IgD-negative memory B cell (primary cell): ENCODE measurements at regions not wholly inside any gene's neighbourhood (a gene's known extent, or its start where the extent isn't known, plus 50 kb on each side); places are given as distances from the start of the nearest gene placed in this dataset.
"Not testable (repeated sequence)": the region's sequence is repeated elsewhere in the genome, so short reads cannot be mapped to it uniquely, and the experiment has no call there.

Experiments used
- H3K27ac Mint-ChIP-seq, 3 donors: one replicate each; pipeline ENCODE4 v1.8.0; 2020 to 2022; ENCODE audit warnings: mild to moderate bottlenecking in 3 of 3, mixed read lengths in 3 of 3, moderate library complexity in 1 of 3
- H3K27me3 Mint-ChIP-seq: one replicate; pipeline ENCODE4 v1.8.0; 2021; ENCODE audit warnings: mixed read lengths
- H3K36me3 Mint-ChIP-seq: one replicate; pipeline ENCODE4 v1.8.0; 2020; ENCODE audit warnings: mild to moderate bottlenecking, mixed read lengths
- H3K4me1 Mint-ChIP-seq, 3 donors: one replicate each; pipeline ENCODE4 v1.8.0; 2020 to 2022; ENCODE audit warnings: mixed read lengths in 3 of 3, mild to moderate bottlenecking in 1 of 3
- H3K4me3 Mint-ChIP-seq, 4 donors: one replicate each; pipeline ENCODE4 v1.8.0; 2020 to 2022; ENCODE audit warnings: mild to moderate bottlenecking in 4 of 4, mixed read lengths in 4 of 4, moderate library complexity in 3 of 4
- H3K9me3 Mint-ChIP-seq, 3 donors: one replicate each; pipeline ENCODE4 v1.8.0; 2020 to 2021; ENCODE audit warnings: mixed read lengths in 3 of 3, mild to moderate bottlenecking in 1 of 3

DNA sequence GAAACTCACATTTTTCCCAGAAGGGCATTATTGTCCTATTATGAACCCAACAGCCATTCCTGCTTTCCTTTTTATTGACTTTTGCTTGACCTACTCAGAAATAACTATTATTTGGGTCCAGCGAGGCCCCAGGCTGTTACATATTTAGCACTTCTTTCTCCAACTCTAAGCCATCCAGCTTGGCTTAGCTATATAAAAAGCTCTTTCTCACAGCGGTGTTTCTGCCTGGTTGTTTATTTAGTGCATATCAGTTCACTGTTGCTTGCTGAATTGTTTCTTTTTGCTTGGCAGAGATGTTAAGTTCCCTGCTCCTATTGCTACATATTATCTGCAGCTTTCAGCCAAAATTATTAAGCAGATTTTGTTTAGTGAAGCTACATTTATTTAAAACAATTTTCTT, 1156.8 kb upstream of the SEMA6A start:
- Mint-ChIP-seq H3K27me3 (no peaks in the 10 kb centered on the region), H3K4me1 (no peaks in the 10 kb centered on the region), H3K4me3 (no peak overlapping the region), H3K27ac (no peak overlapping the region), H3K36me3 (no peaks in the 10 kb centered on the region), H3K9me3 (peaks cover 0 to 4% (median 3%) of the 10 kb centered on the region in 3 donors)

GRCh38 chr5:117720784-117721183, 1146.2 kb upstream of the SEMA6A start:
- not testable (repeated sequence) for H3K4me3 Mint-ChIP-seq, H3K27me3 Mint-ChIP-seq, H3K36me3 Mint-ChIP-seq, H3K27ac Mint-ChIP-seq, H3K4me1 Mint-ChIP-seq
- peaks cover 1 to 12% (median 3%) of the 10 kb centered on the region in 3 donors for H3K9me3 Mint-ChIP-seq

DNA sequence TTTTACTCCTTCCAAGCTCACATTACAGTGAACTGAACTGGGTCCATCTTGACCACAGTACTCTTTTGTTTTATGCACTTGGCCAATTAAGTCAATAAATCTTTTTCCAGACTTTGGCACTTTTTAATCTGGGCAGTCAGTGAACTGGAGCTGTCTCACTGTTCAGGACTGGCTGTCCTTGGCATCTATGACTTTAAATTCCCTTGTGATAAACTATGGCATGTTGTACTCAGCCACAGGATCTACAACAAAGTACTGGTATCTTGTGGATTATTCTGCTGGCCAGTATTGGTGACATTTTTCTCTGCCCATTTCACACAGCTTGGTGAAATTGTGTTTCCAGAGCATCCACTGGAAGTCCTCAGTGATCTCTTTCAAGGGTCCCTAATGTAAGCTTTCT, 1144.8 kb upstream of the SEMA6A start:
- Mint-ChIP-seq H3K4me1 (no peaks in the 10 kb centered on the region), H3K27ac (no peak overlapping the region), H3K4me3 (no peak overlapping the region), H3K9me3 (peaks cover 6 to 12% (median 6%) of the 10 kb centered on the region in 3 donors), H3K36me3 (no peaks in the 10 kb centered on the region), H3K27me3 (no peaks in the 10 kb centered on the region)

DNA sequence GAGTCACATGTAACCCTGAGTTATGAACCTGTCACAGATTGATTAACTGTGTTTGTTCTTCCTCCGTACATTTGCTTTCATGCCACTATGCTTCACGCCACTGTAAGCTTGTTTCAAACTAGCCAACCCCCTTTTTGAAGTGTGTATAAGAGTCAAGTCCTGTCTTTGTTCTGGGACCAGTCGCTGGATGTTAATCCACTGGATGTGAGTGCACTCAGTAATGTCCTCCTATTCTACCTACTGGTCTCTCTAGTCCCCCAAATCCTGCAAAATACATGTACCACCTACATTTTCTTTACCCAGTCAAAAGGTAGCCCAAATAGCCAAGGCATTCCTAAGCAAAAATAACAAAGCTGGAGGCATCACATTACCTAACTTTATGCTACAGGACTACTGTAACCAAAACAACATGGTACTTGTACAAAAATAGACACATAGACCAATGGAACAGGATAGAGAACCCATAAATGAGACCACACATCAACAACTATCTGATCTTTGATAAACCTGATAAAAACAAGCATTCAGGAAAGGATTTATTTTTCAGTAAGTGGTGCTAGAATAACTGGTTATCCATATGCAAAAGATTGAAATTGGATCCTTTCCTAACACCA, 1139.1 kb upstream of the SEMA6A start:
- no peaks in the 10 kb centered on the region for H3K27me3 Mint-ChIP-seq
- H3K27ac Mint-ChIP-seq, result no peak overlapping the region
- peaks cover 2% of the 10 kb centered on the region for H3K36me3 Mint-ChIP-seq
- H3K4me1 Mint-ChIP-seq, result no peaks in the 10 kb centered on the region
- no peak overlapping the region for H3K4me3 Mint-ChIP-seq
- peaks cover 8 to 32% (median 16%) of the 10 kb centered on the region in 3 donors for H3K9me3 Mint-ChIP-seq

GRCh38 chr5:117701062-117701461, 1126.4 kb upstream of the SEMA6A start:
- H3K4me3 Mint-ChIP-seq, result no peak overlapping the region
- no peaks in the 10 kb centered on the region for H3K27me3 Mint-ChIP-seq
- H3K36me3 Mint-ChIP-seq, result no peaks in the 10 kb centered on the region
- peaks cover 0 to 4% (median 2%) of the 10 kb centered on the region in 3 donors for H3K9me3 Mint-ChIP-seq
- no peaks in the 10 kb centered on the region for H3K4me1 Mint-ChIP-seq
- H3K27ac Mint-ChIP-seq, result no peak overlapping the region

DNA sequence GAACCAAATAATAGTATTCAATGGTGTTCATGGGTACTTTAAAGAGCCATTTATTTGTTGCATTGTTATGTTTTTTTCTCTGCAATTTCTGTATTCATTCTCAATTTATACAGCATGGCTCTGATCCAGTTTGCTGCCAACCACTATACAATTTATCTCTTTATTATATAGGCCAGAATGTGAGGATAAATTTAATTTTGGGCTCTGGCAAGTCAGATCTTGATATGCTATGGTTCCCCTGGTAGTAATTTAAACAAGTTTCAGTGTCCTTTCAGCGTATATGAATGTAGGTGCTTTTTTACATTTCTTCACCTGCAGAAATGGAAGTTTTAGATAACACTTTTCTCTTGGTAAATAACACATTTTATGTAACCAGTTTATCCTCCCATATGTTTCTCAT, 1118.0 kb upstream of the SEMA6A start:
- H3K4me1 Mint-ChIP-seq, result no peaks in the 10 kb centered on the region
- H3K4me3 Mint-ChIP-seq, result no peak overlapping the region
- H3K9me3 Mint-ChIP-seq, result peaks cover 0 to 5% (median 0%) of the 10 kb centered on the region in 3 donors
- no peaks in the 10 kb centered on the region for H3K36me3 Mint-ChIP-seq
- no peak overlapping the region for H3K27ac Mint-ChIP-seq
- no peaks in the 10 kb centered on the region for H3K27me3 Mint-ChIP-seq

DNA sequence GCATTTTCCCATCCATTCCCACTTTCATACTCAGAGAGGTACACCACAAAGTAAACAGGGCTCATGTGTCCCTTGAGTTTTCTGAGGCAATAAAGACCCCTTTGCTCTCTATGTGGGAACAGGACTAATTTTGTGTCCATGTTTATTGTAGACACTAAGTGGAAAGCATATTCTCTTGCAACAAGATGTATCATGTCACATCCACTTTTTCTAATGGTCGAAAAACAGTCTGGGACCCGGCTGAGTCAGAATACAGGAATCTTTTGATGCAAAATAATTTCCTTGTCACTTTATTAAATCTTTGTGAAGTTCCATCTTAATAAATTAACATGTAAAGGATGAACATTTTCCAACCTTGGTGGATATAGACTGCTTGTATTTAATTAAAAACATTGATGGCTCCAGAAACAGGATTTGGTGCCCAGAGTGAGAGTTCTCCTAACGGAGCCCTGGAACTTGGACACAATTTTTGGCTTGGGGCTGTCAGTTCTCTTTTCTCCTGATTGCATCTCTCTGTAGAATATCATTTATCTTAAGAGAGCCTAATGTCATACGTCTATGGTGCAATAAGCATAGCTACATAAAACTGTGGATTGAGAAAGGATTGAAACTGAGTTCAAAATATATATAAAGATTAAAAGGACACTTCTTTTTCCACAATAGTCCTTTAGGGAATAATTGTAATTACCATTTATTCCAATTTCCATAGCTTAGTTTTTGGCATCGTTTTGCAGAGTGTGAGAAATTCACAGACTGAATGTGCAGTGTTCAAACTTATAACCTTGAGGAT, 1116.7 kb upstream of the SEMA6A start:
- Mint-ChIP-seq H3K9me3 (peaks cover 0 to 5% (median 0%) of the 10 kb centered on the region in 3 donors), H3K27ac (no peak overlapping the region), H3K4me3 (no peak overlapping the region), H3K36me3 (no peaks in the 10 kb centered on the region), H3K4me1 (no peaks in the 10 kb centered on the region), H3K27me3 (no peaks in the 10 kb centered on the region)

- H3K4me3 Mint-ChIP-seq, result no peak overlapping the region
- H3K9me3 Mint-ChIP-seq, result peaks cover 0 to 5% (median 0%) of the 10 kb centered on the region in 3 donors
- H3K27ac Mint-ChIP-seq, result no peak overlapping the region
- H3K36me3 Mint-ChIP-seq, result no peaks in the 10 kb centered on the region
- no peaks in the 10 kb centered on the region for H3K27me3 Mint-ChIP-seq
- H3K4me1 Mint-ChIP-seq, result no peaks in the 10 kb centered on the region
Observed at GRCh38 chr5:117690612-117691011, 1116.0 kb upstream of the SEMA6A start.

DNA sequence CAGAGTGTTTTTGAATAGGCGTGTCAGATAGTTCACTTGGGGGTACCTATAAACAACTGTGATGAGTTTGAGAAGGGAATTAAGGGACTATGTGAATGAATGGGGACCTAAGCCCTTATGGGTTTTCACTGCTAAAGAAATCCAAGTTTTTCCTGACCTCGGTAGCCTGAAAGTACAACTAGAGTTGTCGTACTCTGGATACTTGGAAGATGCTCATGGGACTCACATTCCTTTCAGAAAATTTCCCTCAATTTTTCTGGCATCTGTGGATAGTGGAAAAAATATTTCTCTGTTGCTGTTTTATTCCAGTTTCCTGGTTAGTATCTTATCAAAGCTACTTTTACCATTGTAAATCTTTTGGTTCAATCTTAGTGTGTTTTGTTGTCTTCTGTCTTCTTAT, 1112.3 kb upstream of the SEMA6A start:
- H3K9me3 Mint-ChIP-seq, result peaks cover 0 to 5% (median 2%) of the 10 kb centered on the region in 3 donors
- H3K27ac Mint-ChIP-seq, result no peak overlapping the region
- H3K36me3 Mint-ChIP-seq, result no peaks in the 10 kb centered on the region
- H3K27me3 Mint-ChIP-seq, result no peaks in the 10 kb centered on the region
- no peak overlapping the region for H3K4me3 Mint-ChIP-seq
- no peaks in the 10 kb centered on the region for H3K4me1 Mint-ChIP-seq

DNA sequence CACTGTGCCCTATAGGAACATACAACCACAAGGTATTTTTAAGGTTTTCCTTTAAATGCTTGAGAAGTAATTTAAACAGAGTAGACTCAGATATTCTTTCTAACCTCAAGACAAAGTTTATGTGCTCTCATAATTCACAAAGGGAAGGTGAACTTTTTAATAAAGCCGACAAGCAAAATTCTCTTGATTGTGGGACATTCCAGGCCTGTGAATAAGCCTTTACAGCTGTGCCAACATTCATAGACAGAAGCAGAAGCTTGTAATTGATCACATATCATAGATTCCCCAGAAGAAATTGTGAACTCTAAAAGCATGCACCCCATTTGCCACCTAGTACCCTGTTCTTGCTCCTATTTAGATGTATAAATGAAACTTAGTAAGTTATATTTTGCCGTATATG, 1107.8 kb upstream of the SEMA6A start:
- H3K4me1 Mint-ChIP-seq, result peaks cover 0 to 3% (median 0%) of the 10 kb centered on the region in 3 donors
- no peak overlapping the region for H3K27ac Mint-ChIP-seq
- H3K9me3 Mint-ChIP-seq, result peaks cover 0 to 2% (median 0%) of the 10 kb centered on the region in 3 donors
- H3K36me3 Mint-ChIP-seq, result no peaks in the 10 kb centered on the region
- H3K4me3 Mint-ChIP-seq, result no peak overlapping the region
- peaks cover 2% of the 10 kb centered on the region for H3K27me3 Mint-ChIP-seq

DNA sequence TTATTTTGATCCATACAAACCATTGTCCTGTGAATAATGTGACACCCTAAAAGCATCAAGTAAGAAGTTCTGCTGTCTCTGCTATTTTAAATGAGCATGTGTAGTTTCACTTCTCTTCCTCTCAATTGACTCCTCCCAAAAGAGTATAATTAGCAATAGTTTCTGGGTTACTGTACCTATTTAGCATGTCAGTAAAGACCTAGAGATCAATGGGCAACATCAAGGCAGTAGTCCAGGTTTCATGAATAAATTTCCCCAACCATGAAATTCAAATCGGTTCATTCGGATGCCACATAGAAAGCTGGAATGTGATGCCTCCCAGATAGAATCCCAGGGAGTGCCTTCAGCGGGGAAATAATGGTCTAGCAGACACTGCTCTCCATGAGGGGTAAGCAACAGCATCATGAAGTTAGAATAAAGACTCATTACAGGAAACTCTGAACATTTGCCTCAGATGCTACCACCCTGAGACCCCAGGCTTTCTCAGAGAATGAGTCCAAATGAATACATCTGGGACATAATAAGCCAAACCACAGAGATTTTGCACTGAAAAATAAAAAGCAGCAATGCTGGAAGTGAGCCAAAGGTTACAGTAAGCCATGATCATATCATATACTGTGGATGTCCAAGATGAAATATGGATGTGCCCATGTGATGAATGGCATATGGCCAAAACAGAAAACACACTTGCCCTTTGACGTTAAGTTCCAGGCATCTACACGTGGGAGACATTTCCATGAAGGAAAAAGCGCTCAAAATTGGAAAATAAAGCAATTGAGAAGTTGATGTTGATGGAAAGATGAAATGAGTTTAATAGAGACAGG, 1107.0 kb upstream of the SEMA6A start:
- Mint-ChIP-seq H3K36me3 (no peaks in the 10 kb centered on the region), H3K4me1 (peaks cover 0 to 3% (median 0%) of the 10 kb centered on the region in 3 donors), H3K9me3 (peaks cover 0 to 2% (median 0%) of the 10 kb centered on the region in 3 donors), H3K27me3 (peaks cover 2% of the 10 kb centered on the region), H3K27ac (no peak overlapping the region), H3K4me3 (no peak overlapping the region)

GRCh38 chr5:117680426-117680825, 1105.8 kb upstream of the SEMA6A start:
- H3K27me3 Mint-ChIP-seq, result peaks cover 2% of the 10 kb centered on the region
- peaks cover 0 to 3% (median 0%) of the 10 kb centered on the region in 3 donors for H3K4me1 Mint-ChIP-seq
- no peak overlapping the region for H3K4me3 Mint-ChIP-seq
- peaks cover 0 to 2% (median 2%) of the 10 kb centered on the region in 3 donors for H3K9me3 Mint-ChIP-seq
- no peak overlapping the region for H3K27ac Mint-ChIP-seq
- H3K36me3 Mint-ChIP-seq, result no peaks in the 10 kb centered on the region

DNA sequence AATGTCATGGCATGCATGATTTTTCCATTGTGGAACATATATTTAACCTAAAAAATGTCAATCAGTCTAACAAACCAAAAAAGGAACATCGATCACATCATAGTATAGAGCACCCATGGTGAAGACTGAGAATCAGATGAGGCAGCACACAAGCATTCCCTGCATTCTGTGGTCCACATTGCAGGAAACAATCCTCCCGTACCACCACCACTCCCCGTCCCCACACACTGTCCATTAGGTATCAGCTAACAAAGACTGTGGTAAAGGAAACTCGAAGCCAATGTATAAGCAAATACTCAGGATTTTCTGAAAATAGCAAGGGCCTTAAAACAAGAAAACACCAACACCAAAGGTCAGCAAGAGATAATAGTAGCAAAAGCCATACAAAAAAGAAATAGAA, 1104.4 kb upstream of the SEMA6A start:
- Mint-ChIP-seq H3K27ac (no peak overlapping the region), H3K36me3 (no peaks in the 10 kb centered on the region), H3K4me3 (no peak overlapping the region), H3K9me3 (peaks cover 0 to 2% (median 2%) of the 10 kb centered on the region in 3 donors), H3K4me1 (peaks cover 0 to 3% (median 0%) of the 10 kb centered on the region in 3 donors), H3K27me3 (peaks cover 2% of the 10 kb centered on the region)

GRCh38 chr5:117675646-117676045, 1101.0 kb upstream of the SEMA6A start:
- no peaks in the 10 kb centered on the region for H3K36me3 Mint-ChIP-seq
- H3K9me3 Mint-ChIP-seq, result peaks cover 0 to 3% (median 0%) of the 10 kb centered on the region in 3 donors
- no peak overlapping the region for H3K4me3 Mint-ChIP-seq
- no peak overlapping the region for H3K27ac Mint-ChIP-seq
- no peaks in the 10 kb centered on the region for H3K4me1 Mint-ChIP-seq
- H3K27me3 Mint-ChIP-seq, result peaks cover 2% of the 10 kb centered on the region

DNA sequence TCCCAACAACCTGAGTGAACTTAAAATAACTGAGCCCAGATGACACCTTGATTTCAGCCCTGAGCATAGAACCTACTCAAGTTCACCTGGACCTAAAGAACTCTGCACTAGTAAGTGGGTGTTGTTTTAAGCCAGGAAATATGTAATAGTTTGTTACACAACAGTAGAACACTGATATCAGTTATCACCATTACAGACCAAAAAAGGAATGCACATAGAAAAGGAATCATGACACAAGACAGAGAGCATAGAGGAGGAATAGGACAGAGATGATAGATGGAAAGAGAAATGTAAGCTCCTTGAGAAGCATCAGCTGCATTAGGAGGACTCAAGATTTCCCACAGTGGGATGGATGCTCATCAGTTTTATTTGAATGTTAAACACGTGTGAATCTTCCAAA, 1096.9 kb upstream of the SEMA6A start:
- no peak overlapping the region for H3K4me3 Mint-ChIP-seq
- H3K36me3 Mint-ChIP-seq, result no peaks in the 10 kb centered on the region
- peaks cover 0 to 3% (median 0%) of the 10 kb centered on the region in 3 donors for H3K9me3 Mint-ChIP-seq
- H3K27me3 Mint-ChIP-seq, result no peaks in the 10 kb centered on the region
- H3K27ac Mint-ChIP-seq, result no peak overlapping the region
- H3K4me1 Mint-ChIP-seq, result no peaks in the 10 kb centered on the region
